SU-DHL-6 (cell line): ENCODE measurements at regions not wholly inside any gene's neighbourhood (a gene's known extent, or its start where the extent isn't known, plus 50 kb on each side); places are given as distances from the start of the nearest gene placed in this dataset.

Experiments used
- EZH2phosphoT487 ChIP-seq: fragments of 200-600 bp; sonication (generic), shearing (Covaris generic); conservative IDR thresholded peaks from 2 replicates; pipeline ENCODE4 v1.6.1; 2018; ENCODE audit warnings: mild to moderate bottlenecking, antibody characterized with exemption, low read length, moderate library complexity, mixed read lengths
- TF ChIP-seq, protein P1 (sequence below): fragments of 200-600 bp; sonication (generic); IDR thresholded peaks from one replicate; pipeline ENCODE4 v1.5.1; 2017; ENCODE audit warnings: antibody characterized with exemption, mild to moderate bottlenecking, low read length, moderate library complexity; ENCODE audit not compliant: insufficient read depth, poor library complexity, severe bottlenecking

DNA sequence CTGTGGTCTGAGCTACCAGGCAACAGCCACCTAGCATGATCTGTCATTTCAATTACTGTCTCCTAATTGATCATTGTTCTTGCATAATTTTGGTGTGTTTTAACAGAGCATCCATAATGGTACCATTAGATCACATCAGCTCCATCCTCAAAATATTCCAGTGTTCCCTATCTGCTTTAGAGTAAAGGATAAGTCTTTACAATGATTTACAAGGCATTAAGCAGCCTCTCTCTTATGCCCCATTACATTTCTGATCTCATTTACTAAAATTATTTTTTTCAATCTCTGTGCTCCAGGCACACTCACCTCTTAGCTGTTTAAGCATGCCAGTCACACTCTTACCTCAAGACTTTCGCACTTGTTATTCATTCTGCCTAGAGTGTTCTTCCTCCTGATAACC is 389.9 kb upstream of the PTPRD start:
- TF ChIP-seq, protein P1, sequence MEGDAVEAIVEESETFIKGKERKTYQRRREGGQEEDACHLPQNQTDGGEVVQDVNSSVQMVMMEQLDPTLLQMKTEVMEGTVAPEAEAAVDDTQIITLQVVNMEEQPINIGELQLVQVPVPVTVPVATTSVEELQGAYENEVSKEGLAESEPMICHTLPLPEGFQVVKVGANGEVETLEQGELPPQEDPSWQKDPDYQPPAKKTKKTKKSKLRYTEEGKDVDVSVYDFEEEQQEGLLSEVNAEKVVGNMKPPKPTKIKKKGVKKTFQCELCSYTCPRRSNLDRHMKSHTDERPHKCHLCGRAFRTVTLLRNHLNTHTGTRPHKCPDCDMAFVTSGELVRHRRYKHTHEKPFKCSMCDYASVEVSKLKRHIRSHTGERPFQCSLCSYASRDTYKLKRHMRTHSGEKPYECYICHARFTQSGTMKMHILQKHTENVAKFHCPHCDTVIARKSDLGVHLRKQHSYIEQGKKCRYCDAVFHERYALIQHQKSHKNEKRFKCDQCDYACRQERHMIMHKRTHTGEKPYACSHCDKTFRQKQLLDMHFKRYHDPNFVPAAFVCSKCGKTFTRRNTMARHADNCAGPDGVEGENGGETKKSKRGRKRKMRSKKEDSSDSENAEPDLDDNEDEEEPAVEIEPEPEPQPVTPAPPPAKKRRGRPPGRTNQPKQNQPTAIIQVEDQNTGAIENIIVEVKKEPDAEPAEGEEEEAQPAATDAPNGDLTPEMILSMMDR, result no peak
- TF ChIP-seq EZH2phosphoT487, result no peak
